NCI-H226 (cell line): ENCODE measurements at regions not wholly inside any gene's neighbourhood (a gene's known extent, or its start where the extent isn't known, plus 50 kb on each side); places are given as distances from the start of the nearest gene placed in this dataset.

Source experiments
- DNase-seq: peaks from one replicate; pipeline ENCODE4 v3.0.0-alpha.2; 2015

DNA sequence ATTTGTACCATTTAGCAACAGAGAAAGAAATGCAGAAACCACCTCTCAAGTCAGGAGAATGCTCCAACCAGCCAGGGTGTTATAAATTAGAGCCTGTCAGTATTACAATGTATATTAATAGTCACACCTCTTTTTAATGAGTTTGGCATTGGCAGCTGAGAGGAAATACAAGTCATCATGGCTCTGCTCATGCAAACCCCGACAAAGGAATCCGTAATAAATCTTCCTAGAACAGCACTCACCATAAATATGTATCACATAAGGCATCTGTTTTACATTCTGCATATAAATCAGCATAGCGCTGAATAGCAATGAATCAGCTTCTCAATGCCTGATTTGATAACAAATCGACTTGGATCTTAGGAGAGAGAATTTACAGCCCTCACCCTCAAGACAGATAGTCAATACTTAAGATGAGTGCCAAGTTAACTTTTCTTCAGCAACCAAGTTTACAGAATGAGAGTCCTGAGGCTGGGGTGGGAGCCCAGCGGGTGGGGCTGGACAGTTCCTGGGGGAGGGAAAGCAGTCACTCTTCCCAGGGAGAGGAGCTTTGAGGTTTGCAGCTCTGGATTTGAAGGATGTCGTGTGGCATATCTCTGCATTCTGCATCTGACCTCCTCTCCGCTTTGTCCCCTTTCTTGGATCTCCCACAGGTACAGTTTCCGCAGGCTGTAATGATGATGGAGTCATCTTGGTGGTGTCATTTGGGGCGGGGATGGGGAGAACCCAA is 1034.4 kb upstream of the NR2F2 start:
- no peak for DNase-seq

DNA sequence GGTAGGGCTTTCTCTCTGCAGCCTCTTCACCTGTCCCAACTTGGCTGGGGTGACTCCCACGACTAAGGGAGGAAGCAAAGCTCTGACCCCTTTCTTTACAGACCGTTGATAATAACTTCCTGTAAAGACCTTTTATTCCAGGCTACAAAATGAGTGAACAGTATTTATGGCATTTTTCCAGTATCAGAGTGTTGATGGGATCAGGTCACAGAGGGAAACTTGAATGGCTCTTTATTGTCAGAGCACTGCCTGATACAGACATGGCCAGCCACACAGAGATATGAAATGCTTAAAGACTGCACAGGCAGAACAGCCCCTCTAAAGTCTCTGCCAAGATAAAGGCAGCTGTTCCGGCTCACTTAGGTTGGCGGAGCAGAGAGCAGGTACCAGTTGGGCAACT is 1033.9 kb upstream of the NR2F2 start:
- no peak for DNase-seq

DNA sequence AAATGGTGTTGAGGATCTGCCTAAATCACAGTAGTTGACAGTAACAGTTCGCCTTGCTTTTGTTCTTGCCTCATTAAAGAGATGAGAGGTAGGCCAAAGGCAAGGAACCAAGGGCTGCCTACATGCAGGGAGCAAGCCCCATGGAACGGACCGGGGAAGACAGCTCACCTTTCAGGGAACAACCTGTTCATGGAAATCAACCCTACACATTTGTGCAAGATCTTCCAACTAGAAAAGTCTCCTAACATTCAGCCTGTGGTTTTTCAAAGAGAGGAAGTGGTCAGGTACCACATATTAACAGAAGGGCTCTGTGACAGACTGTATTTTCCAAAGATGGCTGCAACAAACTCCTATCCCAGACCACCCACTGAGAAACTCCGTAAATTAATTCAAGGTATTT is 1031.8 kb upstream of the NR2F2 start:
- no peak for DNase-seq

DNA sequence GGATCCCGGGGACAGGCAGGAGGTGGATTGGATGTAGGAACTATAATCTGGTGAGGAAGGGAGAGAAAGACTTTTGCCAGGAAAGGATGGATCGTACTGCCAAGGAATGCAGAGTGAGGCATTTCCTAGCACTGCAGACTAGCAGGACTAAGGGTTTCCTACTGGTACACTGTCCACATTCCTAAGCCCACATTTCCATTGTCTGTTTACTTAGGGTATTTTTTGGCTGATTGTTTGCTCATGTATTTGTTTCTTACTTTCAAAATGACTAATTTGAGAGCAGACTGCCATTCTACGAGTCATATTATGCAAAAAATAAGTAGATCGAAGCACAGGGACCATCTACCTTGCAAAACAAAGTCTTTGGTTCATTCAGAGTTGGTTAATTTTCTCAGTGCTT is 1029.5 kb upstream of the NR2F2 start:
- DNase-seq: peak; percentile 73

DNA sequence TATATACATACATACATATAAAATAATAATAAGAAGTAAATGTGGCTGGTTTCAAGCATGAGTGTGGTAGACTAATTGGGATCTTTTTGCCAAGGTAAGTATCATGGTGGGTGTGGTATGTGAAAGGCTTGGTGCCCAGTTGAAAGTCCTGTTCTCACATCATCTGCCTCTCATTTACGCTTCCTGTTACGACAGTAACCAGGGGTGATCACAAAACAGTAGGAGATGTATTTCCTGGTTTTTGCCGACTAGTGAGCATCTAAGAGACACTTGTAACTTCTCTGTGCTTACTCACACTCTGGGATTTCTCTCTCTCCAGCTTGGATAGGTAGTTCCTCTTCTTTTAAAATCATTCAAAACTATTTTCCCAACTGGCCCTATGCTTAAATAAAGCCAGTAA is 1028.3 kb upstream of the NR2F2 start:
- no peak for DNase-seq

DNA sequence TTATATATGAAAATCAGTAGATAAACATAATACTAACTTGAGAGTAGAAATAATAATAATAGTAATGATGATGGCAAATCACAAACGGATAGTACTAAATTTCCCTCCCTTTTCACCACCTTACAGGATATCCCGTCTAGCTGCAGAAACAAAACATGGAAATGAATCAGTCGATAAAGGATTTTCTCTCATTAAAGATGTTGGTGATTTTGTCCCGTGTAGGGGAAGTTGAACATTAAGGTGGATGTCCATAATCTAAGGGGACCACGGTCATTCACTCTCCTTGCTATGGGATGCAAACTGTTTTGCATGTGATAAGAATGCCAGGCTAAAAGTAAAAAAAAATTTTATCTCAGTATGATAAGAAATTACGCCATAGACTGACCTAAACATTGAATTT is 1027.7 kb upstream of the NR2F2 start:
- no peak for DNase-seq

DNA sequence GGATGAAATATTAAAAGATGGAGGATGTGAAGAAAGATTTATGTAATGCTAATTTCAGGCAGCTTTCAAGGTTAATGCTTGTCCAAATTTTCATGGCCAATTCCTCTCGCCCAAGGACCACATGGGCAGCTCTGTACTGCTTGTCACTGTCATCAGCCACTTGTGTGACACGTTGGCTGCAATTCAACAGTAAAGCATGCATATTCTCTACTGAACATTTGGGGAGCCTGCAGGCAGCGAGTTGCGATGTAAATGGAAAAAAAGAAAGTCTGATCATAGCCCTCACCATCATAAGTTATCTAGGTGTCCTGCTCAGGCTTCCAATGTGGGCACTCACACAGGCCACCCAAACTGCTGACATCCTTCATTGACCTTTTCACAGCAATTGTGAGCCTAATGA is 1026.8 kb upstream of the NR2F2 start:
- no peak for DNase-seq

DNA sequence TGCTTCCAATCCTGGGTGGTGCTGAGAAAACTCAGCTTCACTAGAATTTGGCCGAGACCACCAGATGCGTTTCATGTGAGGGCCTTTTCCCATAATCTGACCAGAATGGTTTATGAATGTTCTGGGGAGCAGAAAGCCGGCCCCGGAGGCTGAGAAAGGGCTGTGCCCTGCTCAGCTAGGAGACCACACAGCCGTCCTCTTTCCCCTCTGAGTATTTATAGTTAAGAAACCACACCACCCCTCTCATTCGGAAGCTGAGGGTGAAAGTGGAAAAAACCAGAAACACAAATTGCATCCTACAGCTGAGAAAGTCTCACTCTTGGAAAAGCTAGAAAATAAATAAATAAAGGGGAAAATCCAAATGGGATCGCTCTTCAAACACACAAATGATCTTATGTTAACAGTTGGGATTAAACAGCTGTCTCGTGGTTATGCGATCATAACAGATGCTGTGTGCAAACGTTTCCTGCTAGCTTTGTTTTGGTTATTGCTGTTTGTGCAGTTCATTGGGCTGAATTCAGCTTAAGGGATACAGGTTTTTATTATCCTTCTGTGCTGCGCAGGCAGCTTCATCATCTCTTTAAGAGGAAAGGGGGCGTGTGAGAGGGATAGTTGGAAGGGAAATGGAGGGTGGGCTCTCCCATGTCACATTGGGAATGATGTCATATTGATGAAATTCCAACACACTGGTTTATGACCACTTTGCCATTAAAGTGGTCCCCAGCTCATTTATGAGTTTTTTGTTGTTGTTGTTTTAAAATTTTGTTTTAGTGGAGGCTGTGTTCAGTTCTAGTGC is 1026.2 kb upstream of the NR2F2 start:
- no peak for DNase-seq

DNA sequence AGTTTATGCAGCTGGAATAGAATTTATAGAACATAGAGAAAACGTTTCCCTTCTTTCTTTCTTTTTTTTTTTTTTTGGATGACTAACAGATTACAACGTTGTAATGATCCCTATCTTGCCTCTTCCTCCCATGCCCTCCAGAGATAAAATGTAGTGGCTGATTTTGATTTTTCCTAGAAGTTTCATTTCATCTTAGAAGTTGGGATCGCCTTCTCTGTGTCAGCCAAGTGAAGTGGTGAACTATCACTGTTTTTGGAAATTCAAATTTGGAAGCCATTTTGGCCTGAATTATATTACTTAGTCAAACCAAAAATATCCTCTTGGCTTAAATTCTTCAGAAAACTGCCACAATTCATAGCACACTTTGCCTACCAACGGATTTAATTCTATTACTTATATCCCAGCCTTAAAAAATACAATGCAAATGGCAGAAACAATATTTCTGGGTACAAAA is 1025.5 kb upstream of the NR2F2 start:
- no peak for DNase-seq

DNA sequence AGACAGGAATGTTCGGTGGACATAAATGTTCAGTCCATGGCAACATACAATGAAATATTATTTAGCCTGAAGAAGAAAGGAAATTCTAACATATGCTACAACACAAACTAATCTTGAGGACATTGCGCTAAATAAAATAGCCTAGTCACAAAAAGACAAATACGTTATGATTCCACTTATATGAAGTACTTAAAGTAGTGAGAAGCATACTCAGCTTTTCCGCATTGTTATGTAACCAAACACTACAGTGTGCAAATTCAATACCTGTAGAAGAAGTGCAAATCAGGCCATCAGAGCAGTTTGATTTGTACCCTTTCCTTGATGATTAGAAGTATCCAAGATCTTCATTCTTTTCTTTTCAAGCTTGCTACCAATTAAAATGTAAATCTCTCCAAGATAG is 1023.4 kb upstream of the NR2F2 start:
- no peak for DNase-seq

DNA sequence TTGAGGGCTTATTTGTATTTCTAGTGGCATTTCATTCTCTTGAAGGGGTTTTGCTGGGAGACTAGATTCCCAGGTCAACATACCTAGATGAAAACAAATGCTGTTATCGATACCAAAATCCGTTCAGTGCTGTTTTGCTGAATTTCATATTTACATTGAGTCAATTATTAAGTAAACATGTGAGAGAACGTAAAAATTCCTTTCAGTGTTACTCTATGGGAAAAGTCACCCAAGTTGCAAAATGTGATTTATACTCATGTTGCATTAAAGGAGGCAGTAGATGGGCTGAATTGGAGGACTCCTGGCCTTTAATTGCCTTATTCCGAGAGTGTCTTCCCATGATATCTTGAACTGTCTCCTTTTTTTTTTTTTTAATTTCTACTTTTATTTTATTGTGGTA is 1011.3 kb upstream of the NR2F2 start:
- DNase-seq: no peak

DNA sequence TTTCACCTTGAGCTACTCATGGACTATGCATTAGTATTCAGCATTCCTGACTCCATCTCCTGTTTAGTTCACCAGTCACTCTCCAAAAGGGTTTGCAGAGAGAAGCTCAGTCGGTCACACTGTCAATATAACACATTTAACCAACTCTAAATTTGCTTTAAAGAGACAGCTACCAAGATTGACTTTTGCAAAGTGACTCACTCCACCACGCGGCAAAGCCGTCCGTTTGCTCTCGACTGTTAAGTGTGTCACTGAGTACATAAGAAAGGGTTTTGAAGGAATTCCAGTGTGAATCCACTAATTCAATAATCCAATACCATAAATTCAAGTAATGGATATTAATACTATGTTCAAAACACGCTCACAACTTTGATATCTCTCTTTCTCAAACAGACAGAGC is 1006.7 kb upstream of the NR2F2 start:
- DNase-seq: no peak

DNA sequence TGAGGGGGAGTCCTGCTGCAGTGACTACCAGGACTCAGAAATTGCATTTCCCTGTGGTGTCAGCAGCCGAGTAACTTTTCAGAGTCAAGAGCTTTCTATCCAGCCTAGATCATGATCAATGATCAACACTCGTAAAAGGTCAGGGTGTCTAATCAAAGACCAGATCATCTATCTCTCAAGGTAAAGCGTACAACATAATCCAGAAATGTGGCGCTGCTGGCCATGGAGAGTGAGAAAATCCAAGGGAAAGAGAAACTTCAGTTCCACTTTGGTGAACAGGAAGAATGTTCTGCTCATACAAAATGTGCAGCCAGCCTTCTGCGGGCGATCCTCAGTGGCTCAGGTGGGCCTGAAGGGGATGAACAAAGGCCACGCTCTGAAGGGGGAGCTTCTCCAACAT is 1005.8 kb upstream of the NR2F2 start:
- DNase-seq: no peak

DNA sequence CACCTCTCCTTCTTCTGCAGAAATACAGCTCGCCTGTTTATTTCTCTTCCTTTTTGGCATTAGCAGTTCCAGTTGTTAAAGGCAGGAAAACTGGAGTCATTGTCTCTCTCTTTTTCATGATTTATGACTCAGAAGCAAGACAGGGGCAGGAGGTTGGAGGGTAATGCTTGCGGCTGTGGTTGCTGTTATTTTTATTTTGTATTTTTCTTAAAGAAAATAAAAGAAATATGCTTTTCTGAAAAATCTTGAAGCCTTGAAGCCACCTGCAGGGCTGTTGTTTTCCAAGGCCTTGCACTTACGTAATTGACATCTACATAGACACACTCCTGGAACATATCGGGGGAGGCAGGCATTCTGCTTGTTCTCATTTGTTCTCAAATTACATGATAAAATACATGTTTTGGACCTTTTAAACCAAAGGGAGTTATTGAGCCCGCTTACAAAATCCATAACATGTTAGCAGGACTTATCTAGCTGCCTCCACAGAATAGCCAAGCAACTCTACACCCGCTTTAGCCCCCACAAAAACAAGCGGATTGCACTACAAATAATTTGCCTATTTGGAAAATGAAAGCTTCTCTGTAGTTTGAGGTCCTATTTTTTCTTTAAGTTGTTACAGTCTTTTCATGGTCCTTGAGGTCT is 1004.6 kb upstream of the NR2F2 start:
- DNase-seq: no peak

DNA sequence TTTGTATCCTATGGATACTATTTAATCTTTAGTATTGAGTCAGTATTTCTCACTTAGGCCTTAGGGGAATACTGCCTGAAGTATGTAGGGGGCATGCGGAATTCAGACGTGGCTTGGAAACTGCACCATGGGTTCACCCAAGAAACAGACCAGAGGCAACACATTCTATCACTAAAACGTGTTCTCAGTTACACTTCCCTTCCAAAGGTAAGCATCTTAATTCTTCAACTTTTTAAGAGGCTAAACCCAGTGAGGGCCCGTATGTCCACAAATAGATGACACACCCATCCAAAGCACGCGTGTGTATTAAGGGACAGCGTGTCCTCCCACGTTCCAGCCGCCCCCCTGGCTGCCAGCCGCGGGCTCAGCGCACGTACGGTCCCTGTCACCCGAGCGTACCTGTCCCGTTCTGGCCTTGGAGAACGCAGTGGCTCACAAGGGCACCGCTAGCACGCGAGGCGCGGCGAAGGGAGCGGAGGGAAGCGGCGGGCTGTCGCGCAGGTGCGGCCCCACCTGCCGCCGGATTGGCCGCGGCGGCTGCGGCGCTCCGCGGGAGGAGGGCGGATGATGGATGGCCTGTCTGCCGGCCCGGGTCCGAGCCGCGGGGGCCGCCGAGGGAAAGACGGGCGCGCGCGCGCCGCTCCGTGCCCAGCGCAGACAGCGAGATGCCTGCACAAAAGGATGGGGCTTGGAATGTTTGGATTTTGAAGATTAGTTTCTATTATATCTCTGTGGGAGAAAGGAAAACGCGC is 1003.9 kb upstream of the NR2F2 start:
- no peak for DNase-seq

DNA sequence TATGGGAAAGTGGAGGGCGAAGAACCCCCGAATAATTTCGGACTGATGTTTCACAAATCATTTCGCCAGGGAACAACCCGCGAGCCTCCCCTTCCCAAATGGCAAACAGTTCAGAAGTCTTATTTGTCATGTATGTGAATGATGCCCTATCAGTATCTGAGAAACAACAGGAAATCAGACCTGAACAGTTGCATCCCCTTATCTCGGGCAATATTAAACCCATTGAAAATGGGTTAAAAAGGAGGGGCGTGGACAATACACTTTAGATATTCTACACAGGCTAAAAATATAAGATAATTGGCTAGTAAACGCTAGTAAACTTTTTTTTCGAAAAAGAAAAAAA is 1003.3 kb upstream of the NR2F2 start:
- DNase-seq: no peak

DNA sequence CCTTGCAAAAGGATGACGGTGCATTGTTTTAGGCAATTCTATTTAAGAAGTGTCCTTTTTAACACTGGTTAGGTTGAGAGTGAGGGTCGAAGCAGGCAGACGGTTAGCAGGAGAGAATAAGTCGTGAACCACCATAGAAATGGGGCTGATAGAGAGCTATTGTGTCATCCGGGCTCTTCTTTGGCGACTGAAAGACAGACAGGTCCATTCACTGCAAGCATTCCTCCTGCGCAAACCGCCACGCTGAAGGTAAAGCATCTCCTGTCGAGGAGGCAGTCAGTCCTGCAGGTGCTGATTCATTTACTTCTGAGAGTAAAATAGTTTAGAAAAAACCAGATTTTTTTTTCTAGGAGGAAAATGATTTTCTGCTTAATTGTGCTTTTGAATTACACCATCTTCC is 1002.8 kb upstream of the NR2F2 start:
- no peak for DNase-seq

DNA sequence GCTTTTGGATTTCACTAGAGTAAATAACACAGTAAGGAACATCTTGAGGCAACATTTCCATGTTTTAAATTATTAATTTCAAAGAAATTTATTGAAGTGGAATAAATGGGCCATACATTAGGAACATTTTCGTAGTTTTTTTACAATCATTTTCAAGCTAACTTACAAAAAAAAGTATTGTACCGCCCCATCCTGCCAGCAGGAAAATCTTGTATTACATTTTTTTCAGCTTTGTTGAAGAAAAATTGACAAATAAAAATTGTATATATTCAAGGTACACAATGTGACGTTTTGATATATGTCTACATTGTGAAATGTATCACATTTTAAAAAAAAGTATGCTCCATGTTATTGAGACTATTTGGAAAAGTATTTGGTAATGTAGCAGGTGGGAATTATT is 1001.9 kb upstream of the NR2F2 start:
- no peak for DNase-seq

DNA sequence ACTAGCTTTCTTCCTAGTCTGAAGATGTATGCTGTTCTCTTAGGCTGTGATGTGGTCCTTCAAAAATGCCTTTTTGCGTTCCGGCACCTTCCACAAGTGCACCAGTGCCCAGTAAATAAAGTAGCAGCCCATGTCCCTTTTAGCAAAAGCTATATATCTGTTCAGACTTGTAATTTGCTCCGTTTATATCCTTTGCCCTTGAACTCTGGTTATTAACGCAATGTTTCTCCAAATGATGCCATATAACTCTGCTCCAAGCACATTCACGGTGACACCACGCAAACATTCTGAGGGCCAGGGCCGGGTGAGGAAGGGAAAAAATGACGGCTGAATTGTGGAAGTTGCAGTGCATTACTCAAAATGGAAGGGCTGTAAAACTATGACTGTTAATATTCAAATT is 1001.1 kb upstream of the NR2F2 start:
- no peak for DNase-seq

DNA sequence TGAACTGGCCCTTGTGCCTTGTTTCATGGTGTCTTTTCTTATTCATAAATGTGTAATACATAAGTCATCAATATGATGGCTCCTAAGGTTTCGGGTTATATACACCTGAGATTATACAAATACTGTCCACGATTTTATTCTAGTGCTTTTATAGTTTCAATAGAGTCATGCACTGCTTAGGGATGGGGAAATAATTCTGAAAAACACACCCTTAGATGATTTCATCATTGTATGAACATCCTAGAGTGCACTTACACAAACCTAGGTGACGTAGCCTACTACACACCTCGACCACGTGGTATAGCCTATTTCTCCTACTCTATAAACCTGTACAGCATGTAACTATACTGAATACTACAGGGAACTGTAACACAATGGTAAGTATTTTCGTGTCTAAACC is 988.8 kb upstream of the NR2F2 start:
- no peak for DNase-seq

DNA sequence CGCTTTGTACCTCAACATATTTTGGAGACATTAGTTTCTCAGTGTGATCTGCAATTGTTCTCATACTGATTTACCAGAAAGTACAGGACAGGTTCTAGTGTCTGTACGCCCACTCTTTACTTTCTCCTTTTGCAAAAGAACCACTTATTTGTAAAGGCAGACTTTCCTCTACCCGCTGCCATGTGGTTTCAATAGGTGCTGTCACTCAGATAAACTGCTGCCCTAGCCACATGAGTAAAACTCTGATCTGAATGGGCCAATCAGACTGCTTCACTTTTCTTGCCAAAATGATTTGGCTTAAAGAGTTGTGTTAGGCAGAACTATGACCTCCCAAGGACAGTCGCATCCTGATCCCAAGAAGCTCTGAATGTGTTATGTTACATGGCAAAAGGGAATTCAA is 984.6 kb upstream of the NR2F2 start:
- no peak for DNase-seq

DNA sequence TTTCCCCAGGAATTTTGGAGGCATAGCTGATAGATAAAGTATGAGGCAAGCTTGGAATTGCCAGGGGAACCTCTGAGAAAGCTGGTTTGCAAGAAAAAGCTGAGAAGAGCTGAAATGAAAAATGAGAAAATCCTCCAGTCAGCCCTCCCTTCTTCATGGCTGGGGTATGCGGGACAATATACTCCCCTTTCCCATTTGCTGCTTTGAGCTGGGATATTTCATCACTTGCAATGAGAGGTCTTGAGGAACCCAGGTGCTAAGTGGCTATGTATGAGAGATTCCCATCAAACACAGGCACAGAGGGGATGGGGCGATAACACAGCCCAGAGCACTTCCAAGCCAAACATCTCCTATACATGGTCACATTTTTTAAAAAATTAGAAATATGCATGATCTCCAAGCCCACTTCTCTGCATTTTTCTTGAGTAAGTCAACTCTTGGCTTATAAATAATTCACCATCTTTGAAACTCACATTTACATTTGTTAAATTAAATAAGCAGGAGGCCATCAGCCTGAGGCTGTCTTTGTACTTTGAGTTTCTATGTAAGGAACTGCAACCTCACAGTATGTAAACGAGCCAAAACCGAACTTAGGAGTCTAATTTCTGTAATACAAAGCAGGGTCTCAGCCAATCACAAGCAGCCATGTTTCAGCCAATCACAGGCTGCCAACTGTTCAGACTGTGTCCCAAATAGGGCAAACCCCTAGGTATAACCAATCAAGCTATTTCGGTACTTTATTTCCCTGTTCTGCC is 983.6 kb upstream of the NR2F2 start:
- DNase-seq: peak; percentile 16

DNA sequence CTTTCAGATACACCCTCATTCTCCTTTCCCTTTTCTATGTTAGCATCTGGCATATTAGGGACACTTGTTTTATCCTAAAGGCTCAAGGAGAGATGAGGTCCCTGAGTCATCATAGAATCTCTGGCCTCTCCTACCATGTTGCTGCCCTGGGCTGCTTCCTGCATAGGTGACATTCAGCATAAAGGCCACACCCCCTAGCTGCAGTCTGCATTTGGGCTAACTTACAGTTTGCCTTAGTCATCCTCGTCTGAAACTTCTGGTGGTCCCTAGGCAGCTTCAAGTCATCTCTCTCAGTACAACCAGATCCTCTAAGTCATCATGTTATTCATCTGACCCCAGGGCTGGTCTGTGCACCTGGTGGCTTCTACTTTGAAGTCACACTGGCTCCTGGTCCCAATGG is 982.7 kb upstream of the NR2F2 start:
- no peak for DNase-seq
